HG02870 (cell line): ENCODE measurements at regions not wholly inside any gene's neighbourhood (a gene's known extent, or its start where the extent isn't known, plus 50 kb on each side); places are given as distances from the start of the nearest gene placed in this dataset.

Experiments used
- ATAC-seq: cut with Tn5 transposase; IDR thresholded peaks from one replicate; pipeline ENCODE4 v1.9.1; 2021; ENCODE audit warnings: mild to moderate bottlenecking, moderate library complexity; ENCODE audit not compliant: unreplicated experiment

- ATAC-seq: no peak
Observed at GRCh38 chr2:125041846-125042245, 1016.8 kb downstream of the CNTNAP5 start.

GRCh38 chr2:125042727-125043126, 1017.6 kb downstream of the CNTNAP5 start:
- ATAC-seq: no peak

- ATAC-seq: no peak
Observed at GRCh38 chr2:125070726-125071505, 1045.8 kb downstream of the CNTNAP5 start.

GRCh38 chr2:125073440-125073839, 1048.4 kb downstream of the CNTNAP5 start:
- no peak for ATAC-seq

GRCh38 chr2:125085904-125086303, 1060.8 kb downstream of the CNTNAP5 start:
- ATAC-seq: no peak

GRCh38 chr2:125086313-125087184, 1061.5 kb downstream of the CNTNAP5 start:
- ATAC-seq: no peak

GRCh38 chr2:125092276-125093009, 1067.4 kb downstream of the CNTNAP5 start:
- ATAC-seq: no peak

- no peak for ATAC-seq
Observed at GRCh38 chr2:125095826-125096225, 1070.7 kb downstream of the CNTNAP5 start.

- no peak for ATAC-seq
Observed at GRCh38 chr2:125106710-125107109, 1081.6 kb downstream of the CNTNAP5 start.

GRCh38 chr2:125107446-125107845, 1082.4 kb downstream of the CNTNAP5 start:
- no peak for ATAC-seq

- ATAC-seq: no peak
Observed at GRCh38 chr2:125108251-125108650, 1083.2 kb downstream of the CNTNAP5 start.

- ATAC-seq: no peak
Observed at GRCh38 chr2:125125902-125126301, 1100.8 kb downstream of the CNTNAP5 start.

GRCh38 chr2:125160947-125161346, 1135.9 kb downstream of the CNTNAP5 start:
- ATAC-seq: no peak

- no peak for ATAC-seq
Observed at GRCh38 chr2:125167152-125167551, 1142.1 kb downstream of the CNTNAP5 start.

- ATAC-seq: no peak
Observed at GRCh38 chr2:125167820-125168219, 1142.7 kb downstream of the CNTNAP5 start.

- no peak for ATAC-seq
Observed at GRCh38 chr2:125168442-125168841, 1143.4 kb downstream of the CNTNAP5 start.

GRCh38 chr2:125169022-125169763, 1144.1 kb downstream of the CNTNAP5 start:
- ATAC-seq: no peak

- no peak for ATAC-seq
Observed at GRCh38 chr2:125169764-125170146, 1144.7 kb downstream of the CNTNAP5 start.

- no peak for ATAC-seq
Observed at GRCh38 chr2:125172181-125172580, 1147.1 kb downstream of the CNTNAP5 start.

- ATAC-seq: no peak
Observed at GRCh38 chr2:125175415-125175814, 1150.3 kb downstream of the CNTNAP5 start.
